ENCODE measurements at regions not wholly inside any gene's neighbourhood (a gene's known extent, or its start where the extent isn't known, plus 50 kb on each side); places are given as distances from the start of the nearest gene placed in this dataset.

DNA sequence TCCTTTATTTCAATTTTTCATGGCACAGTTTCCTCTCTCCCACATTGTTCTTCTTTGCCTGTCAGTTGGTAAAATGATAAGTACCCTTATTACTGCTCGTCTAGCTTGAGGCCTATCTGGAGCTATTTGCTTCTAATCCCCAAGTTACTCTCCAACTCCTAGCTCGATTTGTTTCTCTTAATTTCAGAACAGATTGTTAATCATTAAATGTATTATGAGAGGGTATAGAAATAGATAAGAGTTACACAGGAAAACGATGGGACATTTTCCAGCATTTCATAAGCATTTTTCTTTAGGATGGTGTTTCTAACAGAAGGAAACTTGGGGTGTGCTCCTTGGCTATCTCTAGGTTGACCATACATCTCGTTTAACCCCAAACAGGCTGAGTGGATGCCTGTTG is 540.5 kb upstream of the FZD8 start:
- no CpG with 5 or more reads among the region's 4 CpGs for WGBS (ENCODE audit: insufficient coverage)
- no peak overlapping the region for H2AFZ ChIP-seq (ENCODE audit: insufficient read depth, low read depth, low read length, poor library complexity, severe bottlenecking)
- Mint-ChIP-seq H3K27me3 (ENCODE audit: low read depth in 3 of 3) (no peaks in the 10 kb centered on the region), H3K27ac (no peak overlapping the region), H3K4me1 (no peaks in the 10 kb centered on the region), H3K4me3 (no peak overlapping the region), H3K9me3 (peaks cover 0 to 6% (median 3%) of the 10 kb centered on the region in 7 donors), H3K36me3 (no peaks in the 10 kb centered on the region)
- intact Hi-C loops (cut with micrococcal nuclease): no loop called here
- H3K79me2 ChIP-seq (ENCODE audit: insufficient read depth, low read length): no peaks in the 10 kb centered on the region
- no peaks in the 10 kb centered on the region for H3K27me3 ChIP-seq (ENCODE audit: control insufficient read depth in 2 of 2, insufficient read depth in 2 of 2, low read length in 2 of 2)
- H3K27ac ChIP-seq (ENCODE audit: low read depth in 1 of 2, low read length in 2 of 2): no peak overlapping the region
- TF ChIP-seq, protein P1, sequence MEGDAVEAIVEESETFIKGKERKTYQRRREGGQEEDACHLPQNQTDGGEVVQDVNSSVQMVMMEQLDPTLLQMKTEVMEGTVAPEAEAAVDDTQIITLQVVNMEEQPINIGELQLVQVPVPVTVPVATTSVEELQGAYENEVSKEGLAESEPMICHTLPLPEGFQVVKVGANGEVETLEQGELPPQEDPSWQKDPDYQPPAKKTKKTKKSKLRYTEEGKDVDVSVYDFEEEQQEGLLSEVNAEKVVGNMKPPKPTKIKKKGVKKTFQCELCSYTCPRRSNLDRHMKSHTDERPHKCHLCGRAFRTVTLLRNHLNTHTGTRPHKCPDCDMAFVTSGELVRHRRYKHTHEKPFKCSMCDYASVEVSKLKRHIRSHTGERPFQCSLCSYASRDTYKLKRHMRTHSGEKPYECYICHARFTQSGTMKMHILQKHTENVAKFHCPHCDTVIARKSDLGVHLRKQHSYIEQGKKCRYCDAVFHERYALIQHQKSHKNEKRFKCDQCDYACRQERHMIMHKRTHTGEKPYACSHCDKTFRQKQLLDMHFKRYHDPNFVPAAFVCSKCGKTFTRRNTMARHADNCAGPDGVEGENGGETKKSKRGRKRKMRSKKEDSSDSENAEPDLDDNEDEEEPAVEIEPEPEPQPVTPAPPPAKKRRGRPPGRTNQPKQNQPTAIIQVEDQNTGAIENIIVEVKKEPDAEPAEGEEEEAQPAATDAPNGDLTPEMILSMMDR (IDR thresholded peaks at IDR 0.05): no peak
- no peaks in the 10 kb centered on the region for H3K4me1 ChIP-seq (ENCODE audit: control insufficient read depth in 1 of 2, insufficient read depth in 2 of 2, low read length in 2 of 2)
- no peak overlapping the region for H3K4me2 ChIP-seq (replicated peaks; ENCODE audit: extremely low read depth, low read length, poor library complexity, severe bottlenecking)
- no peak overlapping the region for H3K4me3 ChIP-seq (replicated peaks in 1 of 3; ENCODE audit: low read depth in 2 of 3, low read length in 3 of 3)
- H3K9ac ChIP-seq (ENCODE audit: insufficient read depth, low read length, poor library complexity, severe bottlenecking): no peak overlapping the region
- no peak for DNase-seq
- no peaks in the 10 kb centered on the region for H4K20me1 ChIP-seq (ENCODE audit: insufficient read depth, low read length)
- H3K9me3 ChIP-seq (replicated peaks in 1 of 2; ENCODE audit: control insufficient read depth in 1 of 2, insufficient read depth in 1 of 2, low read length in 2 of 2): peaks cover 0 to 5% of the 10 kb centered on the region in 2 donors
- H3K36me3 ChIP-seq (replicated peaks in 1 of 2; ENCODE audit: control insufficient read depth in 1 of 2, insufficient read depth in 2 of 2, low read length in 2 of 2): no peaks in the 10 kb centered on the region

DNA sequence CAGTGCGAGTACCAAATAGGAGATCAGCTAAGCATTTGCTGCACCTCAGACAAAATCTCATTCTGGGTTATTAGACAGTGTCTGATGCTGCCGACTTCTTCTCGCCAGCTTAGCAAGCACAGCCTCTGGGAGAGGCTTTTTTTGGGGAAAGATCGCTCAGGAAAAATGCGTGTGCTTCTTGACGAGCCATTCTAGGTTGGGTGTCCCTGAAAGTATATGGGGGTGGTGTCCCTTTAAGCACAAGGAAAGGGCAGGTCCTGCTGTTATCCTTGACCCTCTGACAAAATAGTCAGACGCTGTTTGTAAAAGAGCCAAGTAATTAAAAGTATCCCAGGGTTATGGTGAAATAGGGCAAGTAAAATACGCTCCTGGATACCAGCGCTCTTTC is 540.1 kb upstream of the FZD8 start:
- H3K27me3 Mint-ChIP-seq (ENCODE audit: low read depth in 3 of 3): no peaks in the 10 kb centered on the region
- no peak overlapping the region for H3K27ac Mint-ChIP-seq
- intact Hi-C loops (cut with micrococcal nuclease): no loop called here
- H3K9ac ChIP-seq (ENCODE audit: insufficient read depth, low read length, poor library complexity, severe bottlenecking): no peak overlapping the region
- no peak for DNase-seq
- H3K4me1 ChIP-seq (ENCODE audit: control insufficient read depth in 1 of 2, insufficient read depth in 2 of 2, low read length in 2 of 2): no peaks in the 10 kb centered on the region
- no peaks in the 10 kb centered on the region for H4K20me1 ChIP-seq (ENCODE audit: insufficient read depth, low read length)
- no peaks in the 10 kb centered on the region for H3K4me1 Mint-ChIP-seq
- H3K27ac ChIP-seq (ENCODE audit: low read depth in 1 of 2, low read length in 2 of 2): no peak overlapping the region
- H3K79me2 ChIP-seq (ENCODE audit: insufficient read depth, low read length): no peaks in the 10 kb centered on the region
- H3K27me3 ChIP-seq (ENCODE audit: control insufficient read depth in 2 of 2, insufficient read depth in 2 of 2, low read length in 2 of 2): no peaks in the 10 kb centered on the region
- WGBS (ENCODE audit: insufficient coverage): 95% methylated on average over 6 of the region's 9 CpGs
- TF ChIP-seq, protein P1 (IDR thresholded peaks at IDR 0.05): no peak
- H3K9me3 Mint-ChIP-seq: peaks cover 0 to 6% (median 2%) of the 10 kb centered on the region in 7 donors
- H3K4me3 ChIP-seq (replicated peaks in 1 of 3; ENCODE audit: low read depth in 2 of 3, low read length in 3 of 3): no peak overlapping the region
- no peaks in the 10 kb centered on the region for H3K36me3 ChIP-seq (replicated peaks in 1 of 2; ENCODE audit: control insufficient read depth in 1 of 2, insufficient read depth in 2 of 2, low read length in 2 of 2)
- H3K4me2 ChIP-seq (replicated peaks; ENCODE audit: extremely low read depth, low read length, poor library complexity, severe bottlenecking): no peak overlapping the region
- no peak overlapping the region for H3K4me3 Mint-ChIP-seq
- H3K36me3 Mint-ChIP-seq: no peaks in the 10 kb centered on the region
- peaks cover 0 to 5% of the 10 kb centered on the region in 2 donors for H3K9me3 ChIP-seq (replicated peaks in 1 of 2; ENCODE audit: control insufficient read depth in 1 of 2, insufficient read depth in 1 of 2, low read length in 2 of 2)
- H2AFZ ChIP-seq (ENCODE audit: insufficient read depth, low read depth, low read length, poor library complexity, severe bottlenecking): no peak overlapping the region
